Nephron (organoid): ENCODE measurements at regions not wholly inside any gene's neighbourhood (a gene's known extent, or its start where the extent isn't known, plus 50 kb on each side); places are given as distances from the start of the nearest gene placed in this dataset.
A peak's percentile ranks its signal among the peaks of the same experiment; 100 is the strongest.

Source experiments
- H3K27ac Mint-ChIP-seq, 3 experiments: 2 replicates each; pipeline ENCODE4 v1.8.0; 2020; ENCODE audit warnings: mixed read lengths in 3 of 3, mild to moderate bottlenecking in 2 of 3, moderate library complexity in 1 of 3
- H3K27me3 Mint-ChIP-seq: 2 replicates; pipeline ENCODE4 v1.8.0; 2021; ENCODE audit warnings: low read depth, mild to moderate bottlenecking, moderate library complexity, mixed read lengths
- H3K36me3 Mint-ChIP-seq: 2 replicates; pipeline ENCODE4 v1.8.0; 2020; ENCODE audit warnings: low read depth, mixed read lengths
- H3K4me1 Mint-ChIP-seq: 2 replicates; pipeline ENCODE4 v1.8.0; 2020; ENCODE audit warnings: mixed read lengths
- H3K4me3 Mint-ChIP-seq, 3 experiments: 2 replicates each; pipeline ENCODE4 v1.8.0; 2020; ENCODE audit warnings: mild to moderate bottlenecking in 3 of 3, mixed read lengths in 3 of 3, moderate library complexity in 2 of 3
- H3K9me3 Mint-ChIP-seq: 2 replicates; pipeline ENCODE4 v1.8.0; 2020; ENCODE audit warnings: mixed read lengths
- TF ChIP-seq, protein P1 (sequence below), 3 experiments: fragments of 200-600 bp; sonication (generic); IDR thresholded peaks; one replicate each; pipeline ENCODE4 v1.5.0; 2021; ENCODE audit warnings: antibody characterized with exemption in 3 of 3; ENCODE audit not compliant: unreplicated experiment in 3 of 3

GRCh38 chr5:165735388-165735787, 2230.0 kb downstream of the MAT2B start:
- no peaks in the 10 kb centered on the region for H3K36me3 Mint-ChIP-seq
- H3K27me3 Mint-ChIP-seq = no peaks in the 10 kb centered on the region
- H3K27ac Mint-ChIP-seq = no peak overlapping the region
- no peak overlapping the region for H3K4me3 Mint-ChIP-seq
- TF ChIP-seq, protein P1, sequence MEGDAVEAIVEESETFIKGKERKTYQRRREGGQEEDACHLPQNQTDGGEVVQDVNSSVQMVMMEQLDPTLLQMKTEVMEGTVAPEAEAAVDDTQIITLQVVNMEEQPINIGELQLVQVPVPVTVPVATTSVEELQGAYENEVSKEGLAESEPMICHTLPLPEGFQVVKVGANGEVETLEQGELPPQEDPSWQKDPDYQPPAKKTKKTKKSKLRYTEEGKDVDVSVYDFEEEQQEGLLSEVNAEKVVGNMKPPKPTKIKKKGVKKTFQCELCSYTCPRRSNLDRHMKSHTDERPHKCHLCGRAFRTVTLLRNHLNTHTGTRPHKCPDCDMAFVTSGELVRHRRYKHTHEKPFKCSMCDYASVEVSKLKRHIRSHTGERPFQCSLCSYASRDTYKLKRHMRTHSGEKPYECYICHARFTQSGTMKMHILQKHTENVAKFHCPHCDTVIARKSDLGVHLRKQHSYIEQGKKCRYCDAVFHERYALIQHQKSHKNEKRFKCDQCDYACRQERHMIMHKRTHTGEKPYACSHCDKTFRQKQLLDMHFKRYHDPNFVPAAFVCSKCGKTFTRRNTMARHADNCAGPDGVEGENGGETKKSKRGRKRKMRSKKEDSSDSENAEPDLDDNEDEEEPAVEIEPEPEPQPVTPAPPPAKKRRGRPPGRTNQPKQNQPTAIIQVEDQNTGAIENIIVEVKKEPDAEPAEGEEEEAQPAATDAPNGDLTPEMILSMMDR (IDR thresholded peaks at IDR 0.05; ENCODE audit: unreplicated experiment in 3 of 3) = no peak
- no peaks in the 10 kb centered on the region for H3K4me1 Mint-ChIP-seq
- peaks cover 4% of the 10 kb centered on the region for H3K9me3 Mint-ChIP-seq

GRCh38 chr5:165739079-165739741, 2233.8 kb downstream of the MAT2B start:
- TF ChIP-seq, protein P1 (IDR thresholded peaks at IDR 0.05; ENCODE audit: unreplicated experiment in 3 of 3) = no peak
- no peaks in the 10 kb centered on the region for H3K27me3 Mint-ChIP-seq
- H3K27ac Mint-ChIP-seq = no peak overlapping the region
- no peaks in the 10 kb centered on the region for H3K9me3 Mint-ChIP-seq
- H3K4me1 Mint-ChIP-seq = no peaks in the 10 kb centered on the region
- H3K4me3 Mint-ChIP-seq = no peak overlapping the region
- no peaks in the 10 kb centered on the region for H3K36me3 Mint-ChIP-seq

- Mint-ChIP-seq H3K4me1 (peaks cover 8% of the 10 kb centered on the region), H3K4me3 (no peak overlapping the region), H3K27ac (peak overlapping the region in 1 of 3 experiments; percentile 0), H3K27me3 (no peaks in the 10 kb centered on the region), H3K9me3 (no peaks in the 10 kb centered on the region), H3K36me3 (no peaks in the 10 kb centered on the region)
- TF ChIP-seq, protein P1 (IDR thresholded peaks at IDR 0.05; ENCODE audit: unreplicated experiment in 3 of 3) = no peak
Measured at GRCh38 chr5:165757791-165758190, 2252.4 kb downstream of the MAT2B start.

GRCh38 chr5:165775111-165775510, 2269.7 kb downstream of the MAT2B start:
- H3K27ac Mint-ChIP-seq = no peak overlapping the region
- TF ChIP-seq, protein P1 (IDR thresholded peaks at IDR 0.05; ENCODE audit: unreplicated experiment in 3 of 3) = no peak
- no peaks in the 10 kb centered on the region for H3K9me3 Mint-ChIP-seq
- no peaks in the 10 kb centered on the region for H3K27me3 Mint-ChIP-seq
- H3K4me3 Mint-ChIP-seq = no peak overlapping the region
- no peaks in the 10 kb centered on the region for H3K4me1 Mint-ChIP-seq
- no peaks in the 10 kb centered on the region for H3K36me3 Mint-ChIP-seq

DNA sequence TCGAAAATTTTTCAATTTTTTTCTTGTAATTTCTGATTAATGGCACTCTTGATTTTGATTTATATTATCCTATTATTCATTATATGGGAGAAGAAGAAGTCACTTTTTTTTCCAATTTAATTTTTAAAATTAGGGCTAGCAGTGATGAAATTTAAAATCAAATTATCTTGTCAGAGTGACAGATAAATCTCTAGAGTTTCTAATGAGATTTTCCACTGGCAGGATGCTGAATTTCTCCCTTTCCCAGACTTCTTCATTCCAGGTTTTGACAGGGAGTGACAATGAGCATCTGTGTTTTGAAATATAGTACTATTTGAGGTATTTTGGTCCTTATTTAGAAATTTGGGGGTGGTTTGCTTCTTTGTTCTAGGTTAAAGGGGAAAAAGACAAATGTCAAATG, 2274.1 kb downstream of the MAT2B start:
- no peaks in the 10 kb centered on the region for H3K36me3 Mint-ChIP-seq

More for the DNA sequence above, 2274.1 kb downstream of the MAT2B start:
- H3K27ac Mint-ChIP-seq = no peak overlapping the region
- TF ChIP-seq, protein P1 (IDR thresholded peaks at IDR 0.05; ENCODE audit: unreplicated experiment in 3 of 3) = no peak
- H3K4me1 Mint-ChIP-seq = no peaks in the 10 kb centered on the region
- no peaks in the 10 kb centered on the region for H3K27me3 Mint-ChIP-seq
- no peaks in the 10 kb centered on the region for H3K9me3 Mint-ChIP-seq
- H3K4me3 Mint-ChIP-seq = no peak overlapping the region
